NCI-H2196 treated with DMSO at 0.1 percent for 48 hours (cell line): ENCODE measurements at regions not wholly inside any gene's neighbourhood (a gene's known extent, or its start where the extent isn't known, plus 50 kb on each side); places are given as distances from the start of the nearest gene placed in this dataset.

Source experiments
- DNase-seq: peaks from one replicate; lab custom pipeline; 2025; ENCODE audit not compliant: unreplicated experiment; lab: John Stamatoyannopoulos, UW

DNA sequence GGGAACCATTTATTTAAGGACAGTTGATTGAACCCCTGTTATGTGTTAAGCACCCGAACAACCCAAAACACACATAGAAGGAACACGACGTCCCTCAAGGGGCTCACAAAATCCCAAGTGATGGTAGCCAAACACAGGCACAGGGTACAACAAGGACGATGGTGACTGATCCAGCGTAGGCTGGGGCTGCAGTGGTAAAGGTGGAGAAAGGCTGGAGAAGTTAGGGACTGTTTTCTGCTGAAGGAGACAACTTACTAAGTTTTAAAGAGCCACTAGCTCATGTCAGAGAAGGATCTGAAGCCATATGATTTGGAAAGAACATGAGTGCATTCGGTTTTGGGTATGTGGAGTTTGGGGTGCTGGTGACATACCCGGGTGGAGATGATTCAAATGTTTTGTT lies 229.6 kb upstream of the TNRC6C start:
- DNase-seq, result no peak

DNA sequence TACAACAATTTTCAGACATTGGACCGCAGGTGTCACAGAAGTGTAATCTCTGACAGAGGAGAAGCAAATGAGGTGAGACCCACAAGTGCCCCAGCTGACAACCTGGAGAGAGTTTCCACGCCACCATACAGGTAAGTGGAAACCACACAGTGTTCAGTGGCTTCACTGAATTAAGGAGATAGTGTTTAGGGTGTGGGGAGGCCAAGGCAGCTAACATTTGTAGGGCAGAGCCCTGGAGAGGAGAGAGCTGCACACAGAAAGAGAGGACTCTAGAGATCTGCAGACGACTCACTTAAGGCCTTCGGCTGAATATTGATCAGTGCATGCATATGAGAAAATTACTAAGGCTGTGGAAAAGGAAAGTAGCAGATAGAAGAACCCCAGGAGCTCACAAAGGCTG lies 228.9 kb upstream of the TNRC6C start:
- DNase-seq, result no peak

DNA sequence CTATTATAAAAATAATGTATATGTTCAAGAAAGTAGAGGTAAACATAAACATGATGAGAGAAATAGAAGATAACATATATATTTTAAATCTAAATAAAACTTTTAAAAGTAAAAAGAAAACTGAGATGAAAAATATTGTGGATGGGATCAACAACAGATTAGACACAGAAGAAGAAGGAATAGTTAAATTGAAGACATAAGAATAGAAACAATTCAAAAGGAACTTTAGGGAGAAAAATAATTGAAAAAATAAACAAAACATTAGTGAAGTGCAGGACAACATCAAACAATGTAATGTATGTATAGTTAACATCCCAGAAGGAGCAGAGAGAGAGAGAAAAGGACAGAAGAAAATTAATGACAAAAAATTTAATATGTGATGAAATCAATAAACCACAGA lies 228.1 kb upstream of the TNRC6C start:
- no peak for DNase-seq

DNA sequence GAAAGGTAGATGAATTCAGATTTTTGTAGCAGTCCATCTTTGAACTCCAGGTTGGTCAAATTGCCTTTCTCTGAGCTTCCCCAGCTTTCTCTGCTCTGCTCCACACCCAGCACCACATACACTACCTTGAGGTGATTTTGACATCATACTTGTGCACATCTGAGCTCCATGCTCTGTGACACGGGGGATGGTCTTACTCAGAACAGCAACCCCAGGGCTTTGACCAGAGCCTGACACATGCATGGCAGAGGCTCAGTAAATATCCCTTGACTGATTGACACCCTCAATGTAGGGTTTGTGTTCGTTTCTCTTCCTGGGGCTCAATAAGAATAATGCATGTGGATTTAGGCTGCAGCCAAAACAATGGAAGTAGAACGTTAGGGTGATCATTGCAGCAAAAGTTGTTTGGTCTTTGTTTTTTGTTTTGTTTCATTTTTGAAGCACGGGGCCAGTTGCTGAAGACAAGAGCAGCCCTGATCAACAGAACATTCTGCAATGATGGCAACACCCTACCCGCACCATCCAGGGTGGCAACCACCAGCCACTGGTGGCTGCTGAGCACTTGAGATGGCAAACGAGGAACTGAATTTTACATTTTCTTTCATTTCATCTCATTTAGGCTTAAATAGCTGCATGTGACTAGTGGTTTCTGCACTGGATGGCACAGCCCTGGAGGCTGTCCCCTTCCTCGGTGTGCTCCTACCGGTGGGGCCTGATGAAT lies 224.8 kb upstream of the TNRC6C start:
- peak; percentile 50 for DNase-seq

DNA sequence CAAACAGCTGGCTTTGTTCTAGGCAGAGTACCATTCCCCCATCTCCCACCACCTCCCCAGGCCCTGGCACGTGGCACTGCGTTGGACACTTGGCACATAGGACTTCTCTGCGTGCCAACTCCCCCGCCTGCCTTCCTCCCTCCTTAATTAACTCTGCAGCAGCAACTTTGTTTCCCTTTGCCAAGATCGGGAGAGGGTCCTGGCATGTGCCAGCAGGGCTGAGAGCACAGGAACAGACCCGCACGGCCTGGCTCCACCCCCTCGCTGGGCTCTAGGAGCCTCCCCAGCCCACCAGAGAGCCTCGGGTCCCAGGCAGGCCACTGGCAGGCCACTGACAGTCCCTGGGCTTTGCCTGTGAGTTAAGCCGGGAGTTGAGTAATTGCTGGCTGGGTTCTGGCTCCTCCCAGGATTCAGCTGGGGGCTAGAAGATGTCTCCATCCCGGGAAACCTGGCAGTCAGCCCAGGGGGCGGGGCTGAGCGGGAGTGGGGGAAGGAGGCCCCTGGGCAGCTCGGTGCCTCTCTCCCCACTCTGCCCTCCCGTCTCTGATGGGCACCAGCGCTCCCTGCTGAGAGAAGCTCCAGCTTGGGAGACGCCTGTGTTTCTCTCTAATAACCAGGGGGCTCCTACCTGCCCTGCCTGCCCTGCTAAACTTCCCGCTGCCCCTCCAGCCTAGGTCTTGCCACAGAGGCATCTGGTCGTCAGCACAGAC lies 224.0 kb upstream of the TNRC6C start:
- DNase-seq, result peak; percentile 93

DNA sequence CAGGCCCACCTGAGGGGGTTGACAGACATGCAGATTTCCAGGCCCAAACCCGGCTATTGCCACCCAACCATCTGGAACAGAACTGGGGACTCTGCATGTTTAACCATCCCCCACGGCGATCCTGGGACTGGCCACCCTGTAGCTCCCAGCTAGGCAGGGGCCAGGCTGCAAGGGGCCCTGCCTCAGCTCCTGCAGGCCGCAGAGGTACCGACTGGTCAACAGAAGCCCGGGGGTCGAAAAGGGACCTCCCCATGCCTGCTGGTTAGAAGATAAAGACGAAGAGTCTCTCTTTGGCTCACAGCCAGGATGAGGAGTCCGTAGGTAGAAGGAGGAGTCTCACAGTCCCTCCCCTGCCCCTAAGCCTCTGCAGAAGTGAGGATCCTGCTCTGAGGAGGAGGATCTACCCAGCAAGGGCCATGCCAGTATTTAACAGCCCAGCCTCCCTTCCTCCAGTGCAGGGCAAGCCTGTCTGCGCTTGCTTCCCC lies 223.4 kb upstream of the TNRC6C start:
- DNase-seq, result no peak

DNA sequence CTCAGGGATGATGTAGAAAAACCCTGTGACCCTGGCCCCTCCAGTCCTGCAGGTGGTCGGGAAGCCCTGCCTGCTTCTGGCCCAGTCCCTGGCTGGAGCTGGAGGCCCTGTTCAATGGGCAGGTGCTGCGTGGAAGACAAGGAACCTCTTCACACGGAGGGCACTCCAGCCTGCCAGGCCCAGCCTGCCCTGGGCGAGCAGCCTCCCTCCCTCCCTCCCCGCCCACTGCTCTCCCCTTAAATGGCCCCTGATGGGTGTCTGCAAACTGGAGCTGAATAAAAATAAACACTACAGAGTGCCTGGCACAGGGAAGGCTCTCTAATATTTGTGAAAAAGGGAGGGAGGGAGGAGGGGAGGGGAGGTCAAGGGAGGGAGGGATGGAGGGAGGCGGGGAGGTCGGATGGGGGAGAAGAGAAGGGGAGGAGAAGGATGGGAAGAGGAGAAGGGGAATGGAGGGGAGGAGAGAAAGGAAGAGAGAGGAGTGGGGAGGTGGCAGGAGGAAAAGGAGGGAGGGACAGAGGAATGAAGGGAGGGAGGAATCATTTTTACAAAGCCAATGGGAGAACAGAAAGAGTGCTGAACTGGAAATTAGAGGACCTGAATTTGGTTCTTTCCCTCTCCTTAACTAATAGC lies 222.8 kb upstream of the TNRC6C start:
- DNase-seq, result peak; percentile 95

DNA sequence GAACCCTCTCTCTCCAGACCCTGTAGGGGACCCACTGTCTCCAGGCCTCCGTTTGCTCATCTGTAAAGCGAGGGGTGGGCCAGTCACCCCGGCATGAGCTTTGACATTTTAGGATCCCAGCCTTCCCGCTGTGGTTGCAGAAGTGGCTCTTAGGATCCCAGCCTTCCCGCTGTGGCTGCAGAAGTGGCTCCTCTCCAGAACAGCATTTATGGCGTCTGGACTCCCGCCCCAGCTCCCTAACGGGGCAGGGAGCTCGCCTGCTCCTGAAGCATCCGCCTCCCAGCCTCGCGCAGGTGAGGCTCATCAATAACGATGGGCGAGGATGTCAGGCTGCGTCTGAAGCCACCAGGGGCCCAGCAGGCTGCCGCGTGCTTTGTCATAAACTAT lies 222.3 kb upstream of the TNRC6C start:
- peak; percentile 80 for DNase-seq

DNA sequence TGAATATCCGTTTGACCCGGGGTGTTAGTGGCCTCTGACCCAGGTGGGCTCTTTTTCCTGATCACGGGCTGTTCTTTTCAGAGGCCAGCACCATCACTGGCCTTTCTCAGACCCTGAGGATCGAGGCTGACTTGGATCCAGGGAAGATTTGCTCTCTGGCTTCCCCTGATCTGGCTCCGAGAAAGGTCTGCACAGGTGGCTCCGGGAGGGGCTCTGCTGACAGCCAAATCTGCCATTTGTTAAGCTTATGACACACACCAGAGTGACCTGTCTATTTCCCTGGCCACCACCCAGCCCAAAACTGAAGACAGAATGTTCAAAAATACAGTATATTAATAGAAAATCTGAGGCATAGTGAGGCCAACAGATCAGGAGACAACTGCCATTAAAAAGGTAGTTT lies 221.8 kb upstream of the TNRC6C start:
- DNase-seq, result no peak

DNA sequence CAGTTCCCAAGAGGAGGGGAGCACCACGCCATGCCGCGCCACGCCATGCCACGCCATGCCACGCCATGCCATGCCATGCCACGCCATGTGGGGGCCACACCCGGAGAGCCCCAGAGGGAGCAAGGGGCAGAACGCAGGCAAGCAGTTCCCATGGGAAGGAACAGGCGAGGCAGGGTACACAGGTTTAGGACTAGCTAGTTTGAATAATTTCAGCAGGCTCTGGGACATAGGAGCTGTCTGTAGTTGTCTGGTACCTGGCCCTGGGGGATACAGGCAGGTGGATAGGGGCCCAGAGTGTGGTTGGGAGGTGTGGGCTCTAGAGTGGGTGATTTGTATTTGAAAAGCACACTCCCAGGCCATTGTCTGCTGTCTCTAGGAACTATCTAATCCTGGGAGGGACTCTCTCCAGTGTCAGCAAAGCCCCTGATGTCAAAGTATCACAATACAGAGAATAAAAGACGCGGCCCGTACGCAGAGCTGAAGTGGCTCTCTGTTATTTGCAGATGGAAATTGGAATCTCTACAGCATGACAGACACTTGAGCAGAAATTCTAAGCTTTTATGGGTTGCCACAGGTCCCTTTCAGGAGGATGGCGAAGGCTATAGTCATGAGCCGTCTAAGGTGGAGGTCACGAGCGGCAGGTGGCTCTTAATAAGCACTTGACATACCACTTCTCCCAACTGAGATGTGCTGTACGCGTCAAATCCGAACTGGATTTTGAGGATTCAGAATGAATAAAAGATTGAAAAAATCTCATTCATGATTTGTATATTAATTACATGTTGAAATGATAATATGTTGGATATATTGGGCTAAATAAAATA lies 220.8 kb upstream of the TNRC6C start:
- peak; percentile 96 for DNase-seq

DNA sequence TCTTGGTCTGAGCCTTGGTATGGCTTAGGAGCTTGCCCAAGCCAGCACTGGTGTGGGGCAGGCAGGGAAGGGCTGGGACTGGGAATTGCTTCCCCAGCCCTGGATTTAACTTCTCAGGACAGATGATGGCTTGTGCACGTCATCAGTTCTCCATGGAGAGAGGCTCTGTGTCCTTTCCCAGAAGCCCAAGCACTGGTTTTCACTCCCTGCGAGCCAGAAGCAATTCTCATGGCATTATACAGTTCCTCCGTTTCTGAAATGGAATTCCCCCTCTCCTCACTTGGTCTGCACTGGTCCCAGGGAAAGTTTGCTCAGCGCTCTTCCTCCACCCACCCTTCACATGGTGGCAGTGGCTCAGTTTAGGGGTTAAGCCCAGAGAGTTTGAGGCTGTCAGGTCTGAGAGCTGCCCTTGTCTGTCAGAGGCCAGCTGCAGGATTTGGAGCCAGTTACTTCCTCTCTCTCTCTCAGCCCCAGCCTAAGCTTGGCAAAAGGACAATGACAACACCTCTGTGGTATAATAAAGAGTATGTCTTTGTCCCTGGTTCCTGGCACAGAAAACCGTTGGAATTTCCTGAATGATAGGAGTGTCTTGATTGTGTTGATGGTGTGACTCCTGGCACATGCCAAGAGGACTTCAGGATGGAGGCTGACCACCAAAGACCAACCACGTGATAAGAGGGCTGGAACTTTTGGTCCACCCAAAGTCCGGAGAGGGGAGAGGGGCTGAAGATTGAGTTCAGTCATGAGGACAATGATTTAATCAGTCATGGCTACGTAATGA lies 219.6 kb upstream of the TNRC6C start:
- DNase-seq, result peak; percentile 86

DNA sequence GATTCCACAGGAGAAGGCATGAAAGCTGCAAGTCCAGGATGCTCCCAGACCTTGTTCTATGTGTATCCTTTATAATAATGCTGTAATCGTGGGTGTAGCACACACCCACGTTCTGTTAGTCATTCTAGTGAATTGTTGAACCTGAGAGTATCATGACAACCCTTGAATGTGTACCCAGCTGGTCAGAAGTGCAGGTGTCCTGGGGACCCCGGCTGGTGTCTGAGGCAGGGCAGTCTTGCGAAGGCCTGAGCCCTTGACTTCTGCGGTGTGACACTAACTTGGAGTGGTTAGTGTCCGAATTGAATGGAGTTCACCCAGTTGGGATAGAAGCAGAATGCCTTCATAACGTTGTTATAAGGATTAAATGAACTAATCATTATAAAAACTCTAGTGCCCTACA lies 218.0 kb upstream of the TNRC6C start:
- DNase-seq, result no peak

DNA sequence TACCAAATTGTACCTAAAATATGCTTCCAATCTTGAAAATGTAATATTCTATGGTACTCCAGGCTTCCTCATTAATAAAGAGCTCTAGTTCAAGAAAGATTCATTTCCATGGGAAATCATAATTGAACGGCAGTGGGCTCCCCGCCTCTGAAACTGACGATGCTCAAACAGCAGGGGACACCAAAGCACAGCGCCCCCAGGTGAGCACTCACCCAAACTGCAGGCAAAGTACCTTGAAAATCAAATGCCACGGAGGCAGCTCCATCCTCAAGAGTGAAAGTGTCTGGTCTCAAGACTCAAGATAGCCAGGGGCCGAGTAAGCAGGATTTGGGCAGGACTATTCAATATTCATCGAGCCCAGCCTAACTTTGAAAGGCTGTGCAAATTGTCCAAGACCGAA lies 217.4 kb upstream of the TNRC6C start:
- DNase-seq, result no peak

DNA sequence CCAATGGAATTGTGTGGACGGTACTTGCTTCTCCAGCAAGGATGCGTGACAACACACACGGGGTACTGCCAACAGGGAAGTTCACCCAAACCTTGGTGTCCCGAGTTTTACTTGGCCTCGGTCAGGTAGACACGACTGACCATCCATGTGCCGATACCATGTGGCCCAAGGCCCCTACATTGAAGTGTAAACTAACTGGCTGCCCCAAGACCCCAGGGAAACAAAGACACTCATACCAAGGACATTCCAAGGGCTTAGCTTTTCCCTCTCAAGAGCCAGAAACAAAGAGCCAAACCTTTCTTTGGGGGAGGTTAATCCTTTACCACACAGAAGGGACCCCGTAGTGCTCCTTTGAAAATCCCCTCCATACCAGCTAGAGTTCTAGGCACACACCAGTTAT lies 215.9 kb upstream of the TNRC6C start:
- no peak for DNase-seq

DNA sequence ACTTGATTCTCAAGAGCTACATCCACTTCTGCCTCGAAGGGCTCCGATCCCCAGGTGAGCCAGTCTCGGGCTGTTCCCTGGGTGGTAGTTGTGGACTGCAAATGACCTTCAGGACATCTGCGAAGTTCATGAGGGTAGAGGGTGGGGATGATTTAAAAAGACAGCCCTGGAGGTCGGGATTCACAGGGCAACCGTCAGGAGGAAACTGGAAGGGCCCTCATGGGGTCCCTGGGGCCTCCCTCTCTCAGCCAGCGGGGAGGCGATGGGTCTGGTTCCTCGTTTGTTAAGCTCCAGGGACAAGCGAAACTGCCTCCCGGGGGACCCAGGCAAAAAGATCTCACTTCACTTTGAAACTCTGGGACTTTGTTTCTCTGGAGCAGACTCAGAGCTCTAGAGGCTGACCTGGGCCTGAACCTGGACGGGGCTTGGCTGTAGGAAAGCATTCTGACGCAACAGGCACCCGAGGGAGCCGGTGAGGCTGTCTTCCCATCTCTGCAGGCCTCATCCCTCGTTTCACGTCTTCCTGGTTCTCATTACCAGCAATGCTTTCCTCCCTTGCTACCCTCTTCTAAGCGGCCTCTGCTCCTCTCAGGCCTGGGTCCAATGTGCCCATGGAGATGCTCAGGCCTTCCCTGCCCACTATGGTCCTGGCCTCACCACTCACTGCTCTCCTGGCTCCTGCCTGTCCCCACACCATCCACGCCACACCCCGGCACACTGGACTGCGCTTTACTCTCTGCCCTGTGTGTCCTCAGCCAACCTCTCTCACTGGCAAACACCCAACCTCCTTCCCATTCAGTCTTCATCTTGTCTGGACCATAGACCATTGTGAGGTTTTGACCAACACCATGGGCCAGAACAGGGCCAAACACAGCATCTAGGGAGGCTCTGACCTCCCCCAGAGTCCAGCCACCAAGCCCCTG lies 214.2 kb upstream of the TNRC6C start:
- DNase-seq, result no peak

DNA sequence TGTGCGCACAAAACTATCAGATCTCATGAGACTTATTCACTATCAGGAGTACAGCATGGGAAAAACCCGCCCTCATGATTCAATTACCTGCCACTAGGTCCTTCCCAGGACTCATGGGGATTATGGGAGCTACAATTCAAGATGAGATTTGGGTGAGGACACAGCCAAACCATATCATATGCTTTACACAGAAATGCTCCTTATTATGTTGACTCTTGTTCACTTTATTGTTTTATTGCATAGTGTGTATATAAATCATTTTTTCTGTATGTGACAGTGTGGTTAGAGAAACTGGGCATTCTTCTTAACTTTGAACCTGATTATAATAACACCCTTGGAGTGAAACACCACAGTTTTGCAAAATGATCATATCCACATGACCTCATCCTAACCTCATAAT lies 212.8 kb upstream of the TNRC6C start:
- no peak for DNase-seq

DNA sequence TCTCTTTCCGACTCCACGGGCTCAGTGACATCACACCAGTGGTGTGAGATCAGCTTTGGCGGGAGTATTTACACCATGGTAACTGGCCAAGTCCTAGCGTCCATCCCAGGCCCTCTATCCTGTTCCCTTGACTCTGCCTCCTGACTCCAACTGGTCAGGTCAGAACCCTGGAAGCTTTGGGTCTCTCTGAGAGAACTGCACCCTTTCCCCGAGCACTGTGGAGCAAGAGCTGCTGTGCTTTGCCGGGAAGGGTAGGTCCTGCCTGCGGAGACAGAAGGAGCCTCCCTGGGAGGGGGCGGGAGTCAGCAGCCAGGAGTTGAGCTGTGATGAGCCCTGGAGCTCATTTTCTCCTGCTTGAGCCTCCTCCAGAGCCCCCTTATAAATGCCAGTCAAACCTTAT lies 212.1 kb upstream of the TNRC6C start:
- DNase-seq, result no peak

DNA sequence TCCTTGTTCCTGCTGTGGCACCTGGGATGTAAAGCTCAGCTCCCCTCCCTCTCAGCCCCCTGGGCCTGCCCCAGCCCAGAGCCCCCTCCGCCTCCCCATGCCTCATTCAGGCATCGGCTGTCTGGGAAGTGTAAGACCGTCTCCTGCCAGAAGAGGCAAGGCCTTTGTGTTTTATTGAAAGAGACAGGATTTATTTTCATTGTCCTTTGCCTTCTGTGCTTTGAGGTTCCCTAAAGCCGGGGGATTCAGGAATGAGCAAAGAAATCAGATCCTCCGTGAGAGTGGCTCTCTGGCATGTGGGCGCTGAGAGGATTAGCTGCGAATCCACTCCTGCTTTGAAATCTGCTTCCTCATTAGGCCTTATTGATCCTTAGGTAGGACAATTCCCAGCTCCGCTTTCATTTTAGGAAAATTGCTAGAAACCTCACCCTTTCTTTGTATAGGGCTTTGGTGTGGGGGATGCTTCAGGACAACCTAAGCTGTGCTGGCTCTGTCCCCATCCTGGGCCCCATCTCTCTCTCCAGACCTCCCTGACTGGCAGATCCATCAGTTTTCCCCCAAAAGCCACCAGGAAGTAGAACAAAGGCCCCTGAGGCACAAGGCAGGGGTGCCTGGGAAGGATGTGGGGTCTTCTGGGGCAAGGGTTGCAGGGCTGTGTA lies 211.5 kb upstream of the TNRC6C start:
- no peak for DNase-seq

DNA sequence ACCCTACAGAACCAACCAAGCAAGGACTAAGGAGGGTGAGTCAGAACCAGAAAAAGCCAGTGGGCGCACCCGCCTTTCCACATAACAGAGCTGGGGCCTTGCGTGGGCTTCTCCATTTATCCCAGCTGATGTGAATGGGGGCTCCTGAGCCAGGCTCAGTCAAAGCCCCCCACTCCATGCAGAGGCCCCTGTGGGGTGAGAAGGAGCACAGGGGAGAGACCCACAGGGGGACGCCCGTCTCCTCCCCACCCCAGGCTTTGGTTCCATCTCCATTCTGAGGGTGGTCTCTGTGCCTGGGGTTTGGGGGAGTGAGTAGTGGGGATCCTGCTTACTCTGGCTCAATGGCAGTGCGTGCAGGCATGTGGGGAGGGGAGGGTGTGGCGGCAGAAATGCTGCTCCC lies 210.1 kb upstream of the TNRC6C start:
- DNase-seq, result no peak
